Upper lobe of left lung (tissue), 4 donors: ENCODE measurements at regions not wholly inside any gene's neighbourhood (a gene's known extent, or its start where the extent isn't known, plus 50 kb on each side); places are given as distances from the start of the nearest gene placed in this dataset.

Experiments used
- CTCF ChIP-seq, 6 experiments: fragments of 450-650 bp in 4 of 6; fragments of 200-600 bp in 2 of 6; sonication (generic) in 2 of 6; IDR thresholded peaks; one replicate each; pipeline ENCODE4 v1.5.1; 2016 to 2019; ENCODE audit warnings: antibody characterized with exemption in 6 of 6
- EP300 ChIP-seq, 4 donors: sonication (generic); formaldehyde crosslinking; IDR thresholded peaks; one replicate each; pipeline ENCODE4 v1.5.1; 2017; ENCODE audit warnings: antibody characterized with exemption in 4 of 4, control low read depth in 2 of 4
- POLR2A ChIP-seq, 4 donors: fragments of 450-650 bp; IDR thresholded peaks; one replicate each; pipeline ENCODE4 v1.5.1; 2016 to 2017; ENCODE audit warnings: antibody characterized with exemption in 4 of 4, mild to moderate bottlenecking in 2 of 4
- POLR2AphosphoS5 ChIP-seq, 2 donors: sonication (generic); formaldehyde crosslinking; IDR thresholded peaks; one replicate each; pipeline ENCODE4 v1.5.1; 2017; ENCODE audit warnings: antibody characterized with exemption in 2 of 2

DNA sequence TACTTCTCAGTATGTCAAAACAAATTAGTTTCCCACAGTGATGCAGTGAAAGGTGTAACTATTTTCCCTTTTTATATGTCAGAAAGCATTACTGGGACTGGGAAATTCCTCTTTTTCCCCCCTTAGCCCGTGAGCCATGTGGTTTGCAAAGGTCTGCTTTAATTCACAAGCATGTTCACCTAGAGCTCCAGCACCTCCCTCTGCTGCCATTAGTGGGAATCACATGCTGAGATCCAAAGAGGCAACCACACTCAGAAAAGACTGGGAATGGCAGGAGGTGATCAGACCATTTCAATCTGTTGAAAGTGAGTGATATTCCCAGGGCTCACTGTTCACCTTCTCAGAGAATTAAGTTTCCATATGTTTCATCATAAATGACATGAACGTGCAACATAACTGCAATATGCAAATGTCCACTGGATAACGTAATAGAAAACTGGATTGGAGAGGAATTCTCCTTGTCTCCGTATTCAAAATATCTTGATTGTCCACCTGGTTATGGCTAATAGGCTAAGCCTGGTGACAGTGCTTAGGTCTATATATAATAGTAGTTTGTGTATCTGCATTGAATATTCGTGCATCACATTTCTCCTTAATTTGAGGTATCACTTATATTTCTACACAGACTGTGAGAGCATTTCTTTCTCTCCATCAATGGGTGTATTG lies 703.5 kb upstream of the WWC1 start:
- peak in 1 of 6 experiments; percentile 8 for TF ChIP-seq CTCF (IDR thresholded peaks at IDR 0.05)
- TF ChIP-seq POLR2AphosphoS5 (IDR thresholded peaks at IDR 0.05): no peak
- TF ChIP-seq POLR2A (IDR thresholded peaks at IDR 0.05): no peak
- TF ChIP-seq EP300 (IDR thresholded peaks at IDR 0.05): no peak
